ENCODE measurements at regions not wholly inside any gene's neighbourhood (a gene's known extent, or its start where the extent isn't known, plus 50 kb on each side); places are given as distances from the start of the nearest gene placed in this dataset.

GRCh38 chr15:89421219-89421618 is 75.2 kb downstream of the RHCG start:
- no peak overlapping the region for H3K27ac ChIP-seq (ENCODE audit: extremely low read depth, low read depth, low read length)
- CTCF ChIA-PET: interaction anchor here (0.5 to 17.4 kb wide), 5 partner anchors 9 to 126 kb away, joined by 3 to 614 read pairs (median 6); no protein-coding TSS in a partner anchor
- no peaks in the 10 kb centered on the region for H3K9me3 ChIP-seq (ENCODE audit: control insufficient read depth, insufficient read depth, low read depth, low read length)
- no peak overlapping the region for H3K4me3 ChIP-seq (ENCODE audit: low read depth, low read length)
- H3K36me3 ChIP-seq (ENCODE audit: control insufficient read depth in 2 of 2, insufficient read depth in 1 of 2, low read length in 2 of 2): no peaks in the 10 kb centered on the region
- no peaks in the 10 kb centered on the region for H3K4me1 ChIP-seq (ENCODE audit: control insufficient read depth, insufficient read depth, low read length)
- TF ChIP-seq TRIM28 (IDR thresholded peaks at IDR 0.05; ENCODE audit: borderline replicate concordance, low read length) (no peak), SP2 (tag by site-specific recombination; IDR thresholded peaks at IDR 0.05) (no peak), ZNF776 (tag by site-specific recombination; IDR thresholded peaks at IDR 0.05; ENCODE audit: borderline replicate concordance) (no peak), IKZF3 (tag by site-specific recombination; IDR thresholded peaks at IDR 0.05) (no peak), ZNF544 (tag by site-specific recombination; IDR thresholded peaks at IDR 0.05) (no peak), ZNF423 (tag by site-specific recombination; IDR thresholded peaks at IDR 0.05) (no peak), HOXC10 (CRISPR knock-in tag; IDR thresholded peaks at IDR 0.05) (no peak), ZNF280D (tag by site-specific recombination; IDR thresholded peaks at IDR 0.05) (no peak), ZNF404 (tag by site-specific recombination; IDR thresholded peaks at IDR 0.05) (no peak), ZNF548 (tag by site-specific recombination; IDR thresholded peaks at IDR 0.05) (no peak), ZNF394 (tag by site-specific recombination; IDR thresholded peaks at IDR 0.05; ENCODE audit: borderline replicate concordance) (no peak), ZFP37 (tag by site-specific recombination; IDR thresholded peaks at IDR 0.05) (no peak), ZNF24 (tag by site-specific recombination; IDR thresholded peaks at IDR 0.05) (no peak), ZNF354C (tag by site-specific recombination; IDR thresholded peaks at IDR 0.05; ENCODE audit: borderline replicate concordance, low read depth) (no peak)
- TF ChIP-seq, protein P1, sequence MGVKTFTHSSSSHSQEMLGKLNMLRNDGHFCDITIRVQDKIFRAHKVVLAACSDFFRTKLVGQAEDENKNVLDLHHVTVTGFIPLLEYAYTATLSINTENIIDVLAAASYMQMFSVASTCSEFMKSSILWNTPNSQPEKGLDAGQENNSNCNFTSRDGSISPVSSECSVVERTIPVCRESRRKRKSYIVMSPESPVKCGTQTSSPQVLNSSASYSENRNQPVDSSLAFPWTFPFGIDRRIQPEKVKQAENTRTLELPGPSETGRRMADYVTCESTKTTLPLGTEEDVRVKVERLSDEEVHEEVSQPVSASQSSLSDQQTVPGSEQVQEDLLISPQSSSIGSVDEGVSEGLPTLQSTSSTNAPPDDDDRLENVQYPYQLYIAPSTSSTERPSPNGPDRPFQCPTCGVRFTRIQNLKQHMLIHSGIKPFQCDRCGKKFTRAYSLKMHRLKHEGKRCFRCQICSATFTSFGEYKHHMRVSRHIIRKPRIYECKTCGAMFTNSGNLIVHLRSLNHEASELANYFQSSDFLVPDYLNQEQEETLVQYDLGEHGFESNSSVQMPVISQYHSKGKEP (tag by site-specific recombination; IDR thresholded peaks at IDR 0.05): no peak
- TF ChIP-seq, protein P2, sequence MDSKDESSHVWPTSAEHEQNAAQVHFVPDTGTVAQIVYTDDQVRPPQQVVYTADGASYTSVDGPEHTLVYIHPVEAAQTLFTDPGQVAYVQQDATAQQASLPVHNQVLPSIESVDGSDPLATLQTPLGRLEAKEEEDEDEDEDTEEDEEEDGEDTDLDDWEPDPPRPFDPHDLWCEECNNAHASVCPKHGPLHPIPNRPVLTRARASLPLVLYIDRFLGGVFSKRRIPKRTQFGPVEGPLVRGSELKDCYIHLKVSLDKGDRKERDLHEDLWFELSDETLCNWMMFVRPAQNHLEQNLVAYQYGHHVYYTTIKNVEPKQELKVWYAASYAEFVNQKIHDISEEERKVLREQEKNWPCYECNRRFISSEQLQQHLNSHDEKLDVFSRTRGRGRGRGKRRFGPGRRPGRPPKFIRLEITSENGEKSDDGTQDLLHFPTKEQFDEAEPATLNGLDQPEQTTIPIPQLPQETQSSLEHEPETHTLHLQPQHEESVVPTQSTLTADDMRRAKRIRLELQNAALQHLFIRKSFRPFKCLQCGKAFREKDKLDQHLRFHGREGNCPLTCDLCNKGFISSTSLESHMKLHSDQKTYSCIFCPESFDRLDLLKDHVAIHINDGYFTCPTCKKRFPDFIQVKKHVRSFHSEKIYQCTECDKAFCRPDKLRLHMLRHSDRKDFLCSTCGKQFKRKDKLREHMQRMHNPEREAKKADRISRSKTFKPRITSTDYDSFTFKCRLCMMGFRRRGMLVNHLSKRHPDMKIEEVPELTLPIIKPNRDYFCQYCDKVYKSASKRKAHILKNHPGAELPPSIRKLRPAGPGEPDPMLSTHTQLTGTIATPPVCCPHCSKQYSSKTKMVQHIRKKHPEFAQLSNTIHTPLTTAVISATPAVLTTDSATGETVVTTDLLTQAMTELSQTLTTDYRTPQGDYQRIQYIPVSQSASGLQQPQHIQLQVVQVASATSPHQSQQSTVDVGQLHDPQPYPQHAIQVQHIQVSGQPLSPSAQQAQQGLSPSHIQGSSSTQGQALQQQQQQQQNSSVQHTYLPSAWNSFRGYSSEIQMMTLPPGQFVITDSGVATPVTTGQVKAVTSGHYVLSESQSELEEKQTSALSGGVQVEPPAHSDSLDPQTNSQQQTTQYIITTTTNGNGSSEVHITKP (tag by site-specific recombination; IDR thresholded peaks at IDR 0.05): no peak
- POLR2A ChIA-PET: no interaction called here

DNA sequence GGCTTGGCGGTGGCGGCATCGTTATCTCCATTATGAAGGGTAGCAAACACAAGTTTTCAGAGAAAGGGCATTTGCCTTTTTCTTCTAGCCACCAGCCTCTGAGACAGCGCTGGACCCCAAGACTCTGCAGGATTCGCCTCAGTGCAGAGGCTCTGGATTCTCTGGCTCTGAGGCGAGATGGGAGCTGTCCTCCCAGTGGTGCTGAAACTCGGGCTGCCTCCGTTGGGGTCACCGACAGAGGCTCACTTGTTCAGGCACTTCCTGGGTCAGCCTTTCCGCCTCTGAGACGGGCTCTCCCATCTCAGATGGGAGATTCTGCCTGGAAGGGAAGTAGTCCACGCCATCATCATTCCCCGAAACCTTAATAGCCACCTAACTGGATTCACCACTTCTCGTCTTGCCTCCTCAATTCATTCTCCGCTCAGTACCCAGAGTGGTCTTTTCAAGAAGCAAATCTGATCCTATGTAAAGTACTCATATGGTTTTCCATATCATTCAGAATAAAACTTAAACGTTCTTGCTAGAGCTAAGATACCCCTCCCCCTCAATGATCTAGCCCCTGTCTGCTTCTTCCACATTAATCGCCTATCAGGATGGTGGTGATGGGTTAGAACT is 76.9 kb downstream of the RHCG start:
- H3K27ac ChIP-seq (ENCODE audit: extremely low read depth, low read depth, low read length): no peak overlapping the region
- no peak overlapping the region for H3K4me3 ChIP-seq (ENCODE audit: low read depth, low read length)
- no peaks in the 10 kb centered on the region for H3K9me3 ChIP-seq (ENCODE audit: control insufficient read depth, insufficient read depth, low read depth, low read length)
- no peaks in the 10 kb centered on the region for H3K36me3 ChIP-seq (ENCODE audit: control insufficient read depth in 2 of 2, insufficient read depth in 1 of 2, low read length in 2 of 2)
- H3K4me1 ChIP-seq (ENCODE audit: control insufficient read depth, insufficient read depth, low read length): no peaks in the 10 kb centered on the region
- ChIA-PET POLR2A (interaction anchor here (1.3 kb wide), 1 partner anchor 57 kb away, joined by 3 read pairs; no protein-coding TSS in a partner anchor), CTCF (interaction anchor here (0.6 to 17.4 kb wide), 11 partner anchors 9 to 71 kb away, joined by 3 to 614 read pairs (median 13); no protein-coding TSS in a partner anchor)
- TF ChIP-seq, protein P3, sequence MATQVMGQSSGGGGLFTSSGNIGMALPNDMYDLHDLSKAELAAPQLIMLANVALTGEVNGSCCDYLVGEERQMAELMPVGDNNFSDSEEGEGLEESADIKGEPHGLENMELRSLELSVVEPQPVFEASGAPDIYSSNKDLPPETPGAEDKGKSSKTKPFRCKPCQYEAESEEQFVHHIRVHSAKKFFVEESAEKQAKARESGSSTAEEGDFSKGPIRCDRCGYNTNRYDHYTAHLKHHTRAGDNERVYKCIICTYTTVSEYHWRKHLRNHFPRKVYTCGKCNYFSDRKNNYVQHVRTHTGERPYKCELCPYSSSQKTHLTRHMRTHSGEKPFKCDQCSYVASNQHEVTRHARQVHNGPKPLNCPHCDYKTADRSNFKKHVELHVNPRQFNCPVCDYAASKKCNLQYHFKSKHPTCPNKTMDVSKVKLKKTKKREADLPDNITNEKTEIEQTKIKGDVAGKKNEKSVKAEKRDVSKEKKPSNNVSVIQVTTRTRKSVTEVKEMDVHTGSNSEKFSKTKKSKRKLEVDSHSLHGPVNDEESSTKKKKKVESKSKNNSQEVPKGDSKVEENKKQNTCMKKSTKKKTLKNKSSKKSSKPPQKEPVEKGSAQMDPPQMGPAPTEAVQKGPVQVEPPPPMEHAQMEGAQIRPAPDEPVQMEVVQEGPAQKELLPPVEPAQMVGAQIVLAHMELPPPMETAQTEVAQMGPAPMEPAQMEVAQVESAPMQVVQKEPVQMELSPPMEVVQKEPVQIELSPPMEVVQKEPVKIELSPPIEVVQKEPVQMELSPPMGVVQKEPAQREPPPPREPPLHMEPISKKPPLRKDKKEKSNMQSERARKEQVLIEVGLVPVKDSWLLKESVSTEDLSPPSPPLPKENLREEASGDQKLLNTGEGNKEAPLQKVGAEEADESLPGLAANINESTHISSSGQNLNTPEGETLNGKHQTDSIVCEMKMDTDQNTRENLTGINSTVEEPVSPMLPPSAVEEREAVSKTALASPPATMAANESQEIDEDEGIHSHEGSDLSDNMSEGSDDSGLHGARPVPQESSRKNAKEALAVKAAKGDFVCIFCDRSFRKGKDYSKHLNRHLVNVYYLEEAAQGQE (tag by site-specific recombination; IDR thresholded peaks at IDR 0.05): peak; percentile 96
- TF ChIP-seq ZNF394 (tag by site-specific recombination; IDR thresholded peaks at IDR 0.05; ENCODE audit: borderline replicate concordance): no peak
- no peak for TF ChIP-seq ZBTB20 (tag by site-specific recombination; IDR thresholded peaks at IDR 0.05)
- peak; percentile 60 for TF ChIP-seq ZNF335 (tag by site-specific recombination; conservative IDR thresholded peaks at IDR 0.05)
- no peak for TF ChIP-seq ZNF404 (tag by site-specific recombination; IDR thresholded peaks at IDR 0.05)
- TF ChIP-seq ZBTB17 (tag by site-specific recombination; IDR thresholded peaks at IDR 0.05): peak; percentile 33; the same call in 1 of the 2 replicates
